Activated CD4-positive, alpha-beta T cell treated with anti-CD3 and anti-CD28 coated beads for 36 hours (primary cell): ENCODE measurements at regions not wholly inside any gene's neighbourhood (a gene's known extent, or its start where the extent isn't known, plus 50 kb on each side); places are given as distances from the start of the nearest gene placed in this dataset.
"Not testable (repeated sequence)": the region's sequence is repeated elsewhere in the genome, so short reads cannot be mapped to it uniquely, and the experiment has no call there.

Experiments
- ATAC-seq: fragments of 200-7000 bp; cut with Tn5 transposase; one replicate; pipeline ENCODE4 v1.10.0; 2021; ENCODE audit warnings: mild to moderate bottlenecking, moderate library complexity
- CTCF ChIA-PET: fragments of 350-600 bp; sonication (Branson Sonifier 250); formaldehyde crosslinking; loops from one replicate; lab custom pipeline; 2021; ENCODE audit warnings: antibody characterized with exemption; lab: Charles Lee
- POLR2A ChIA-PET: fragments of 350-600 bp; sonication (Branson Sonifier 250); formaldehyde crosslinking; loops from one replicate; lab custom pipeline; 2021; ENCODE audit warnings: antibody characterized with exemption, inconsistent platforms; lab: Charles Lee
- DNase-seq: peaks from one replicate; pipeline ENCODE4 v3.0.0-alpha.2; 2020
- H3K27ac Mint-ChIP-seq: one replicate; pipeline ENCODE4 v1.8.0; 2021; ENCODE audit warnings: mixed read lengths
- H3K27me3 Mint-ChIP-seq: one replicate; pipeline ENCODE4 v1.8.0; 2021; ENCODE audit warnings: mixed read lengths
- H3K36me3 Mint-ChIP-seq: one replicate; pipeline ENCODE4 v1.8.0; 2021; ENCODE audit warnings: low read depth, mixed read lengths
- H3K4me1 Mint-ChIP-seq: one replicate; pipeline ENCODE4 v1.8.0; 2021; ENCODE audit warnings: mixed read lengths
- H3K4me3 Mint-ChIP-seq: one replicate; pipeline ENCODE4 v1.8.0; 2021; ENCODE audit warnings: mild to moderate bottlenecking, moderate library complexity, mixed read lengths
- H3K9me3 Mint-ChIP-seq: one replicate; pipeline ENCODE4 v1.8.0; 2021; ENCODE audit warnings: low read depth, mixed read lengths
- intact Hi-C, 2 experiments: fragments of 100-400 bp; cut with DNase I in 1 of 2; cut with micrococcal nuclease in 1 of 2; formaldehyde crosslinking; loops; one replicate each; pipeline versions ENCODE4 v1.14.2 to v1.15.1; 2022 to 2024; cut with DNase I, micrococcal nuclease

- CTCF ChIA-PET, result no interaction called here
- Mint-ChIP-seq H3K9me3 (no peaks in the 10 kb centered on the region), H3K27me3 (no peaks in the 10 kb centered on the region), H3K36me3 (no peaks in the 10 kb centered on the region), H3K4me1 (no peaks in the 10 kb centered on the region), H3K4me3 (no peak overlapping the region), H3K27ac (no peak overlapping the region)
- intact Hi-C loops, result no loop called here
- ATAC-seq, result no peak
- POLR2A ChIA-PET, result no interaction called here
- DNase-seq, result no peak
These were observed 70.6 kb upstream of the TBL1X start for GRCh38 chrX:9394212-9394611.

GRCh38 chrX:9396930-9397329, 67.9 kb upstream of the TBL1X start:
- Mint-ChIP-seq H3K27me3 (no peaks in the 10 kb centered on the region), H3K4me3 (no peak overlapping the region), H3K9me3 (no peaks in the 10 kb centered on the region), H3K36me3 (no peaks in the 10 kb centered on the region), H3K27ac (no peak overlapping the region), H3K4me1 (no peaks in the 10 kb centered on the region)
- CTCF ChIA-PET, result interaction anchor here (0.6 kb wide), 1 partner anchor 932 kb away, joined by 3 read pairs; no protein-coding TSS in a partner anchor
- intact Hi-C loops, result no loop called here
- ATAC-seq, result no peak
- no peak for DNase-seq
- POLR2A ChIA-PET, result no interaction called here

GRCh38 chrX:9401051-9401450, 63.8 kb upstream of the TBL1X start:
- H3K4me1 Mint-ChIP-seq, result no peaks in the 10 kb centered on the region
- intact Hi-C loops, result no loop called here
- no peak for ATAC-seq
- H3K36me3 Mint-ChIP-seq, result no peaks in the 10 kb centered on the region
- no peak overlapping the region for H3K4me3 Mint-ChIP-seq
- CTCF ChIA-PET, result no interaction called here
- POLR2A ChIA-PET, result no interaction called here
- no peak for DNase-seq
- H3K27me3 Mint-ChIP-seq, result no peaks in the 10 kb centered on the region
- no peak overlapping the region for H3K27ac Mint-ChIP-seq
- no peaks in the 10 kb centered on the region for H3K9me3 Mint-ChIP-seq

- POLR2A ChIA-PET, result no interaction called here
- DNase-seq, result no peak
- Mint-ChIP-seq H3K4me1 (no peaks in the 10 kb centered on the region), H3K9me3 (no peaks in the 10 kb centered on the region), H3K27me3 (no peaks in the 10 kb centered on the region), H3K36me3 (no peaks in the 10 kb centered on the region), H3K27ac (no peak overlapping the region), H3K4me3 (no peak overlapping the region)
- no peak for ATAC-seq
- intact Hi-C loops, result no loop called here
- CTCF ChIA-PET, result no interaction called here
These were observed 61.5 kb upstream of the TBL1X start for GRCh38 chrX:9403374-9403773.

- H3K36me3 Mint-ChIP-seq, H3K27me3 Mint-ChIP-seq, DNase-seq, H3K9me3 Mint-ChIP-seq, H3K4me1 Mint-ChIP-seq, POLR2A ChIA-PET, CTCF ChIA-PET, intact Hi-C loops, ATAC-seq, H3K4me3 Mint-ChIP-seq, H3K27ac Mint-ChIP-seq: not testable (repeated sequence)
These were observed 59.2 kb upstream of the TBL1X start for GRCh38 chrX:9405635-9406034.

- DNase-seq, CTCF ChIA-PET, H3K27me3 Mint-ChIP-seq, POLR2A ChIA-PET, ATAC-seq, H3K4me1 Mint-ChIP-seq, H3K36me3 Mint-ChIP-seq, H3K27ac Mint-ChIP-seq, H3K4me3 Mint-ChIP-seq, intact Hi-C loops, H3K9me3 Mint-ChIP-seq: not testable (repeated sequence)
These were observed 54.0 kb upstream of the TBL1X start for GRCh38 chrX:9410889-9411288.

GRCh38 chrX:9411682-9412081, 53.2 kb upstream of the TBL1X start:
- CTCF ChIA-PET, H3K27ac Mint-ChIP-seq, H3K4me1 Mint-ChIP-seq, H3K4me3 Mint-ChIP-seq, intact Hi-C loops, H3K27me3 Mint-ChIP-seq, H3K9me3 Mint-ChIP-seq, ATAC-seq, POLR2A ChIA-PET, H3K36me3 Mint-ChIP-seq, DNase-seq: not testable (repeated sequence)

GRCh38 chrX:9414416-9414815, 50.4 kb upstream of the TBL1X start:
- ChIA-PET CTCF (no interaction called here), POLR2A (no interaction called here)
- no peaks in the 10 kb centered on the region for H3K36me3 Mint-ChIP-seq
- H3K4me3 Mint-ChIP-seq, result no peak overlapping the region
- H3K27ac Mint-ChIP-seq, result no peak overlapping the region
- no peak for ATAC-seq
- H3K4me1 Mint-ChIP-seq, result no peaks in the 10 kb centered on the region
- no peaks in the 10 kb centered on the region for H3K9me3 Mint-ChIP-seq
- intact Hi-C loops, result no loop called here
- H3K27me3 Mint-ChIP-seq, result no peaks in the 10 kb centered on the region
- DNase-seq, result no peak
